Vagina (tissue), 2 donors: ENCODE measurements at regions not wholly inside any gene's neighbourhood (a gene's known extent, or its start where the extent isn't known, plus 50 kb on each side); places are given as distances from the start of the nearest gene placed in this dataset.

Experiments used
- DNase-seq, 2 donors: peaks; one replicate each; pipeline ENCODE4 v3.0.0-alpha.2; 2017; ENCODE audit errors: extremely low spot score in 2 of 2
- H3K27ac ChIP-seq: fragments of 200-600 bp; sonication (generic); one replicate; pipeline ENCODE4 v1.5.1; 2019
- H3K27me3 ChIP-seq: fragments of 200-600 bp; sonication (generic); one replicate; pipeline ENCODE4 v1.5.1; 2019
- H3K36me3 ChIP-seq, 2 donors: fragments of 200-600 bp; sonication (generic); one replicate each; pipeline ENCODE4 v1.5.1; 2017 to 2019
- H3K4me1 ChIP-seq: fragments of 200-600 bp; sonication (generic); one replicate; pipeline ENCODE4 v1.5.1; 2019
- H3K4me3 ChIP-seq, 2 donors: fragments of 200-600 bp; sonication (generic); 1 replicate in 1 of 2; 2 replicates in 1 of 2; pipeline ENCODE4 v1.5.1; 2016 to 2019
- H3K9me3 ChIP-seq: fragments of 200-600 bp; sonication (generic); one replicate; pipeline ENCODE4 v1.5.1; 2019
- POLR2A ChIP-seq, 2 donors: fragments of 450-650 bp; IDR thresholded peaks; one replicate each; pipeline ENCODE4 v1.6.1; 2017; ENCODE audit warnings: antibody characterized with exemption in 2 of 2, mild to moderate bottlenecking in 2 of 2, moderate library complexity in 2 of 2
- POLR2AphosphoS5 ChIP-seq, 2 donors: sonication (generic); formaldehyde crosslinking; IDR thresholded peaks; one replicate each; pipeline ENCODE4 v1.9.0; 2017; ENCODE audit warnings: antibody characterized with exemption in 2 of 2, mild to moderate bottlenecking in 2 of 2, low read depth in 1 of 2; ENCODE audit not compliant: insufficient read depth in 1 of 2
- intact Hi-C: fragments of 100-400 bp; cut with DNase I; formaldehyde crosslinking; loops from one replicate; pipeline ENCODE4 v1.15.1; 2023
- TF ChIP-seq, protein P1 (sequence below), 3 experiments: fragments of 450-650 bp in 2 of 3; fragments of 200-600 bp in 1 of 3; sonication (generic) in 1 of 3; IDR thresholded peaks; one replicate each; pipeline ENCODE4 v1.5.1; 2017 to 2019; ENCODE audit warnings: antibody characterized with exemption in 3 of 3, mild to moderate bottlenecking in 2 of 3, moderate library complexity in 2 of 3

DNA sequence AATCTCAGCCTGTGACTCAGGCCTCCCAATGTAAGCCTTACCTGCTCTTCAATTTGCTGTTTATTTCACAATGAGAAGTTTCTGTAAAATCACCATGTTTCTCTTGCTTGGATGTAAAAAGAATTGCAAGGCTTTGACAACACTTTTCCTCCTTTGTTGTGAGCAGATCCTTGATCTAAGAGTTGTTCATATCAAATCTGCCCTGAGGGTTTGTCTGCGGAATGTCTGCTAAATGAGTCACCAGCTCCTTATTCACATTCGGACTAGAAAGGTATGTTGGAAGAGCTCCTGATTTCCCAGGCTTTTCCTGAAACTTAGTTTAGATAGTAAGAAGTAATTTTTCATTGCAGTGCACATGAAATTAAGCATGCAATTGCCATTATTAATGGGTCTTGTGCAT, 268.2 kb upstream of the TCF4 start:
- intact Hi-C loops = no loop called here

DNA sequence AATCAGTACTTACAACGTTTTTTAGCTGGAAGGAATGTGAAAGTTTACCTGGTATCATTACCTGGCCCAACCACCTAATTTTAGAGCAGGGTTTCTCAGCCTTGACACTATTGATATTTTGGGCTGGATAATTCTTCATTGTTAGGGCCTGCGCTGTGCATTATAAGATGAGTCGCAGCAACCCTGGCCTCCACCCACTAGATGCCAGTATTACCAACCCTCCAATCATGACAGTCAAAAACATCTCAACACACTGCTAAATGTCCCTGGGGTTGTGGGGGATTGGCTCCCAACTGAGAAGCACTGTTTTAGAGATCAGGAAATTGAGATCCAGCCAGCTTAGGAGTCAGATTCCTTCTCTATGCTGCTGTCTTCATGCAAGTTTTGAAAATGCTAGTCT, 265.3 kb upstream of the TCF4 start:
- Histone ChIP-seq H3K9me3 (no peaks in the 10 kb centered on the region), H3K27me3 (no peaks in the 10 kb centered on the region), H3K27ac (no peak overlapping the region), H3K36me3 (no peaks in the 10 kb centered on the region), H3K4me3 (no peak overlapping the region), H3K4me1 (no peaks in the 10 kb centered on the region)
- intact Hi-C loops = no loop called here
- TF ChIP-seq POLR2A (IDR thresholded peaks at IDR 0.05) (no peak), POLR2AphosphoS5 (IDR thresholded peaks at IDR 0.05; ENCODE audit: insufficient read depth in 1 of 2, low read depth in 1 of 2) (no peak)
- no peak for DNase-seq

More for the DNA sequence above, 268.2 kb upstream of the TCF4 start:
- no peak overlapping the region for H3K4me3 ChIP-seq
- no peaks in the 10 kb centered on the region for H3K4me1 ChIP-seq
- H3K27ac ChIP-seq = no peak overlapping the region
- H3K27me3 ChIP-seq = no peaks in the 10 kb centered on the region
- DNase-seq = no peak
- no peak for TF ChIP-seq POLR2A (IDR thresholded peaks at IDR 0.05)
- TF ChIP-seq POLR2AphosphoS5 (IDR thresholded peaks at IDR 0.05; ENCODE audit: insufficient read depth in 1 of 2, low read depth in 1 of 2) = no peak
- TF ChIP-seq, protein P1, sequence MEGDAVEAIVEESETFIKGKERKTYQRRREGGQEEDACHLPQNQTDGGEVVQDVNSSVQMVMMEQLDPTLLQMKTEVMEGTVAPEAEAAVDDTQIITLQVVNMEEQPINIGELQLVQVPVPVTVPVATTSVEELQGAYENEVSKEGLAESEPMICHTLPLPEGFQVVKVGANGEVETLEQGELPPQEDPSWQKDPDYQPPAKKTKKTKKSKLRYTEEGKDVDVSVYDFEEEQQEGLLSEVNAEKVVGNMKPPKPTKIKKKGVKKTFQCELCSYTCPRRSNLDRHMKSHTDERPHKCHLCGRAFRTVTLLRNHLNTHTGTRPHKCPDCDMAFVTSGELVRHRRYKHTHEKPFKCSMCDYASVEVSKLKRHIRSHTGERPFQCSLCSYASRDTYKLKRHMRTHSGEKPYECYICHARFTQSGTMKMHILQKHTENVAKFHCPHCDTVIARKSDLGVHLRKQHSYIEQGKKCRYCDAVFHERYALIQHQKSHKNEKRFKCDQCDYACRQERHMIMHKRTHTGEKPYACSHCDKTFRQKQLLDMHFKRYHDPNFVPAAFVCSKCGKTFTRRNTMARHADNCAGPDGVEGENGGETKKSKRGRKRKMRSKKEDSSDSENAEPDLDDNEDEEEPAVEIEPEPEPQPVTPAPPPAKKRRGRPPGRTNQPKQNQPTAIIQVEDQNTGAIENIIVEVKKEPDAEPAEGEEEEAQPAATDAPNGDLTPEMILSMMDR (IDR thresholded peaks at IDR 0.05) = no peak
- H3K9me3 ChIP-seq = no peaks in the 10 kb centered on the region
- no peaks in the 10 kb centered on the region for H3K36me3 ChIP-seq

- intact Hi-C loops = no loop called here
- H3K27me3 ChIP-seq = no peaks in the 10 kb centered on the region
- H3K36me3 ChIP-seq = no peaks in the 10 kb centered on the region
- no peak overlapping the region for H3K27ac ChIP-seq
- no peaks in the 10 kb centered on the region for H3K9me3 ChIP-seq
- no peaks in the 10 kb centered on the region for H3K4me1 ChIP-seq
- no peak for DNase-seq
- H3K4me3 ChIP-seq = no peak overlapping the region
- TF ChIP-seq POLR2AphosphoS5 (IDR thresholded peaks at IDR 0.05; ENCODE audit: insufficient read depth in 1 of 2, low read depth in 1 of 2) (no peak), POLR2A (IDR thresholded peaks at IDR 0.05) (no peak)
- TF ChIP-seq, protein P1 (IDR thresholded peaks at IDR 0.05) = no peak
Measured at GRCh38 chr18:55850904-55851303, 262.9 kb upstream of the TCF4 start.

DNA sequence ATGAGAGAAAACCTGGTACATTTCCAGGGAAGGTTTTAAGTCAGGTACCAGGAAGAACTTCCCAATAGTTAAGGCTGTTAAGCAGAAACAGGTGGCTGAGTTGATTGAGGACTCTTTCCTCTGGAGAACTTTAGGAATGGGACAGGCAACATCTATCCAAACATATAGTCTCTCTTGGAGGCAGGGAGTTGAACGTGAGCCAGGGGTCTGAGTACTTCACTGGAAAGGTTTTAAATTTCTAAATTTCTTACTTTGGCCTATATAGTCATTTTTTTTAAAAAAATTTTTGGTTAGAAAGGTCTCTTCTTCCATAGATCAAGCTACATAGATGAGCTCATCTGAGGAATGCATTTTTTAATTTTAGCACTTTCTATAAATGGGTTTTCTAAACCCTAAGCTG, 261.4 kb upstream of the TCF4 start:
- H3K27me3 ChIP-seq = no peaks in the 10 kb centered on the region
- no peaks in the 10 kb centered on the region for H3K36me3 ChIP-seq
- no peak overlapping the region for H3K27ac ChIP-seq
- no peaks in the 10 kb centered on the region for H3K4me1 ChIP-seq
- H3K4me3 ChIP-seq = no peak overlapping the region
- intact Hi-C loops = loop anchor here (5.0 kb wide), 1 partner anchor 893 kb away; no protein-coding TSS in a partner anchor
- TF ChIP-seq POLR2A (IDR thresholded peaks at IDR 0.05) (no peak), POLR2AphosphoS5 (IDR thresholded peaks at IDR 0.05; ENCODE audit: insufficient read depth in 1 of 2, low read depth in 1 of 2) (no peak)
- TF ChIP-seq, protein P1 (IDR thresholded peaks at IDR 0.05) = no peak
- no peaks in the 10 kb centered on the region for H3K9me3 ChIP-seq
- DNase-seq = no peak

GRCh38 chr18:55847960-55848359, 260.0 kb upstream of the TCF4 start:
- intact Hi-C loops = loop anchor here (5.0 kb wide), 1 partner anchor 894 kb away; no protein-coding TSS in a partner anchor
- no peaks in the 10 kb centered on the region for H3K9me3 ChIP-seq
- no peak overlapping the region for H3K27ac ChIP-seq
- no peak for DNase-seq
- no peak overlapping the region for H3K4me3 ChIP-seq
- no peaks in the 10 kb centered on the region for H3K27me3 ChIP-seq
- H3K4me1 ChIP-seq = no peaks in the 10 kb centered on the region
- H3K36me3 ChIP-seq = no peaks in the 10 kb centered on the region
- TF ChIP-seq POLR2AphosphoS5 (IDR thresholded peaks at IDR 0.05; ENCODE audit: insufficient read depth in 1 of 2, low read depth in 1 of 2) (no peak), POLR2A (IDR thresholded peaks at IDR 0.05) (no peak)
- TF ChIP-seq, protein P1 (IDR thresholded peaks at IDR 0.05) = no peak
